ENCODE measurements at regions not wholly inside any gene's neighbourhood (a gene's known extent, or its start where the extent isn't known, plus 50 kb on each side); places are given as distances from the start of the nearest gene placed in this dataset.

DNA sequence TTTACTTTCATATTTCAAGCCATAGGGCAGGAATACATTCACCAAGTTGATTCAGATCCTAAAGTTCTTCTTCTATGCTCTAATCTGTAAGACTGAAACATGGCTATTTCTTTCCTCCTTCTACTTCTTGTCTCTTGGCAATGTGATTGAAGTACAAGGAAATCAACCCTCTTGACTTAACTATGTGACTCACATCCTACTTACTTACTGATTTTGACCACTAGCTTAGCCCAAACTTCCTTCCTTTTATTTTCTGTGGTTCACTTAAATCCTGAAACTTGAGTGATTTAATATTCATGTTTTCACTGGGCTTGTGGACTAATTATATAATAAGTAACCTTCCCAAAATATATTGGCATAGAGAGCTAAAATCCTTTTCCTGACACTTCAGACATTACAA is 111.2 kb upstream of the NOVA1 start:
- Histone ChIP-seq H3K36me3 (ENCODE audit: control insufficient read depth in 2 of 2, extremely low read depth in 1 of 2, insufficient read depth in 2 of 2, low read length in 2 of 2) (no peaks in the 10 kb centered on the region), H3K9me3 (ENCODE audit: control insufficient read depth, low read depth, low read length) (no peaks in the 10 kb centered on the region), H3K9ac (ENCODE audit: control insufficient read depth, extremely low read depth, insufficient read depth, low read length) (no peak overlapping the region), H3K4me3 (ENCODE audit: control insufficient read depth in 2 of 3, extremely low read depth in 1 of 3, insufficient read depth in 2 of 3, low read depth in 1 of 3, low read length in 3 of 3) (no peak overlapping the region), H2AFZ (ENCODE audit: control insufficient read depth, low read length) (no peak overlapping the region), H3K27me3 (ENCODE audit: control insufficient read depth, extremely low read depth, insufficient read depth, low read length) (no peaks in the 10 kb centered on the region), H3K9me1 (ENCODE audit: control insufficient read depth, extremely low read depth, insufficient read depth, low read length) (no peaks in the 10 kb centered on the region), H3K79me2 (ENCODE audit: control insufficient read depth, insufficient read depth, low read length) (no peaks in the 10 kb centered on the region), H3K4me1 (ENCODE audit: control insufficient read depth, extremely low read depth, insufficient read depth, low read length) (no peaks in the 10 kb centered on the region), H3K27ac (ENCODE audit: control insufficient read depth, insufficient read depth, low read length) (no peak overlapping the region), H4K20me1 (ENCODE audit: control insufficient read depth, extremely low read depth, insufficient read depth, low read length) (no peaks in the 10 kb centered on the region), H3K4me2 (ENCODE audit: control insufficient read depth, extremely low read depth, insufficient read depth, low read depth, low read length) (no peak overlapping the region)
- DNase-seq (ENCODE audit: low read depth, low spot score) (no peak), FAIRE-seq (no peak)
- dilution Hi-C loops (cut with MboI; ENCODE audit: extremely low pct_ligation_motif_present, low sequenced_read_pairs): no loop called here
- TF ChIP-seq EZH2 (IDR thresholded peaks at IDR 0.05; ENCODE audit: low read length): no peak
- TF ChIP-seq, protein P1, sequence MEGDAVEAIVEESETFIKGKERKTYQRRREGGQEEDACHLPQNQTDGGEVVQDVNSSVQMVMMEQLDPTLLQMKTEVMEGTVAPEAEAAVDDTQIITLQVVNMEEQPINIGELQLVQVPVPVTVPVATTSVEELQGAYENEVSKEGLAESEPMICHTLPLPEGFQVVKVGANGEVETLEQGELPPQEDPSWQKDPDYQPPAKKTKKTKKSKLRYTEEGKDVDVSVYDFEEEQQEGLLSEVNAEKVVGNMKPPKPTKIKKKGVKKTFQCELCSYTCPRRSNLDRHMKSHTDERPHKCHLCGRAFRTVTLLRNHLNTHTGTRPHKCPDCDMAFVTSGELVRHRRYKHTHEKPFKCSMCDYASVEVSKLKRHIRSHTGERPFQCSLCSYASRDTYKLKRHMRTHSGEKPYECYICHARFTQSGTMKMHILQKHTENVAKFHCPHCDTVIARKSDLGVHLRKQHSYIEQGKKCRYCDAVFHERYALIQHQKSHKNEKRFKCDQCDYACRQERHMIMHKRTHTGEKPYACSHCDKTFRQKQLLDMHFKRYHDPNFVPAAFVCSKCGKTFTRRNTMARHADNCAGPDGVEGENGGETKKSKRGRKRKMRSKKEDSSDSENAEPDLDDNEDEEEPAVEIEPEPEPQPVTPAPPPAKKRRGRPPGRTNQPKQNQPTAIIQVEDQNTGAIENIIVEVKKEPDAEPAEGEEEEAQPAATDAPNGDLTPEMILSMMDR (optimal IDR thresholded peaks at IDR 0.05 in 1 of 3, IDR thresholded peaks at IDR 0.05 in 1 of 3, conservative IDR thresholded peaks at IDR 0.05 in 1 of 3; ENCODE audit: extremely low read depth in 1 of 3, insufficient read depth in 2 of 3, low read length in 3 of 3): no peak

DNA sequence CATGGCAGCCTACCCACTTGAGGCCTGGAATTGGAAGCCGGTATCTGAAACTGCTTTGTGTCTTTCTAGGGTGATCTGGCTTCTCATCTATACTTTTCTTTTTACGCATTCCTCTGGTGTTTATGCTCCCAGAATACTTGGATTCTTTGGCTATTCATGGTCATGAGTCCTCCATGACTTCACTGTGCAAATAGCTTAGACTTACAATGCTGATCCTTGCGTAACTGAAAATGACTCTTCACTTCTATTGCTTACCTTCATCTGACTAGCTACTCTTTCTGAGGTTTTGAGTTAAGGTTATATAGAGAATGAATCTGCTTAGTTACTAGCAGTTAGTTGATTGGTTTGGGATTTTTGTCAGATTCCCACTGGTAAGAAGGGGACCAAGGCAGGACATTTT is 121.7 kb upstream of the NOVA1 start:
- DNase-seq (ENCODE audit: low read depth, low spot score): no peak

More for the DNA sequence above, 121.7 kb upstream of the NOVA1 start:
- Histone ChIP-seq H2AFZ (ENCODE audit: control insufficient read depth, low read length) (no peak overlapping the region), H3K9ac (ENCODE audit: control insufficient read depth, extremely low read depth, insufficient read depth, low read length) (no peak overlapping the region), H3K27ac (ENCODE audit: control insufficient read depth, insufficient read depth, low read length) (no peak overlapping the region), H3K27me3 (ENCODE audit: control insufficient read depth, extremely low read depth, insufficient read depth, low read length) (no peaks in the 10 kb centered on the region), H3K9me1 (ENCODE audit: control insufficient read depth, extremely low read depth, insufficient read depth, low read length) (no peaks in the 10 kb centered on the region), H3K9me3 (ENCODE audit: control insufficient read depth, low read depth, low read length) (peaks cover 2% of the 10 kb centered on the region), H3K4me3 (ENCODE audit: control insufficient read depth in 2 of 3, extremely low read depth in 1 of 3, insufficient read depth in 2 of 3, low read depth in 1 of 3, low read length in 3 of 3) (no peak overlapping the region), H3K36me3 (ENCODE audit: control insufficient read depth in 2 of 2, extremely low read depth in 1 of 2, insufficient read depth in 2 of 2, low read length in 2 of 2) (no peaks in the 10 kb centered on the region), H3K79me2 (ENCODE audit: control insufficient read depth, insufficient read depth, low read length) (no peaks in the 10 kb centered on the region), H3K4me1 (ENCODE audit: control insufficient read depth, extremely low read depth, insufficient read depth, low read length) (no peaks in the 10 kb centered on the region), H3K4me2 (ENCODE audit: control insufficient read depth, extremely low read depth, insufficient read depth, low read depth, low read length) (no peak overlapping the region), H4K20me1 (ENCODE audit: control insufficient read depth, extremely low read depth, insufficient read depth, low read length) (no peaks in the 10 kb centered on the region)
- TF ChIP-seq, protein P1 (optimal IDR thresholded peaks at IDR 0.05 in 1 of 3, IDR thresholded peaks at IDR 0.05 in 1 of 3, conservative IDR thresholded peaks at IDR 0.05 in 1 of 3; ENCODE audit: extremely low read depth in 1 of 3, insufficient read depth in 2 of 3, low read length in 3 of 3): no peak
- no peak for TF ChIP-seq EZH2 (IDR thresholded peaks at IDR 0.05; ENCODE audit: low read length)
- dilution Hi-C loops (cut with MboI; ENCODE audit: extremely low pct_ligation_motif_present, low sequenced_read_pairs): no loop called here
- no peak for FAIRE-seq

Data from keratinocyte (primary cell).